ENCODE measurements at regions not wholly inside any gene's neighbourhood (a gene's known extent, or its start where the extent isn't known, plus 50 kb on each side); places are given as distances from the start of the nearest gene placed in this dataset.

- DNase-seq (ENCODE audit: low read depth, low spot score) = no peak
- in situ Hi-C loops (cut with HindIII; ENCODE audit: low pct_unique_long_range_greater_than_20kb, low sequenced_read_pairs) = no loop called here
These were observed 1266.0 kb downstream of the BRD1 start for GRCh38 chr22:48561676-48562075.

GRCh38 chr22:48560836-48561235 lies 1266.8 kb downstream of the BRD1 start:
- DNase-seq (ENCODE audit: low read depth, low spot score) = no peak
- in situ Hi-C loops (cut with HindIII; ENCODE audit: low pct_unique_long_range_greater_than_20kb, low sequenced_read_pairs) = no loop called here

GRCh38 chr22:48560389-48560751 lies 1267.3 kb downstream of the BRD1 start:
- DNase-seq (ENCODE audit: low read depth, low spot score) = no peak
- in situ Hi-C loops (cut with HindIII; ENCODE audit: low pct_unique_long_range_greater_than_20kb, low sequenced_read_pairs) = no loop called here

- in situ Hi-C loops (cut with HindIII; ENCODE audit: low pct_unique_long_range_greater_than_20kb, low sequenced_read_pairs) = no loop called here
These were observed 1267.9 kb downstream of the BRD1 start for GRCh38 chr22:48559647-48560388.

GRCh38 chr22:48558606-48559402 lies 1268.9 kb downstream of the BRD1 start:
- in situ Hi-C loops (cut with HindIII; ENCODE audit: low pct_unique_long_range_greater_than_20kb, low sequenced_read_pairs) = no loop called here
- no peak for DNase-seq (ENCODE audit: low read depth, low spot score)

More at GRCh38 chr22:48559647-48560388, 1267.9 kb downstream of the BRD1 start:
- no peak for DNase-seq (ENCODE audit: low read depth, low spot score)

- in situ Hi-C loops (cut with HindIII; ENCODE audit: low pct_unique_long_range_greater_than_20kb, low sequenced_read_pairs) = no loop called here
- DNase-seq (ENCODE audit: low read depth, low spot score) = no peak
These were observed 1269.7 kb downstream of the BRD1 start for GRCh38 chr22:48558016-48558415.

- in situ Hi-C loops (cut with HindIII; ENCODE audit: low pct_unique_long_range_greater_than_20kb, low sequenced_read_pairs) = no loop called here
These were observed 1270.2 kb downstream of the BRD1 start for GRCh38 chr22:48557473-48557872.

GRCh38 chr22:48556751-48557150 lies 1270.9 kb downstream of the BRD1 start:
- in situ Hi-C loops (cut with HindIII; ENCODE audit: low pct_unique_long_range_greater_than_20kb, low sequenced_read_pairs) = no loop called here
- no peak for DNase-seq (ENCODE audit: low read depth, low spot score)

More at GRCh38 chr22:48557473-48557872, 1270.2 kb downstream of the BRD1 start:
- no peak for DNase-seq (ENCODE audit: low read depth, low spot score)

GRCh38 chr22:48556222-48556621 lies 1271.5 kb downstream of the BRD1 start:
- in situ Hi-C loops (cut with HindIII; ENCODE audit: low pct_unique_long_range_greater_than_20kb, low sequenced_read_pairs) = no loop called here
- no peak for DNase-seq (ENCODE audit: low read depth, low spot score)

- in situ Hi-C loops (cut with HindIII; ENCODE audit: low pct_unique_long_range_greater_than_20kb, low sequenced_read_pairs) = no loop called here
- no peak for DNase-seq (ENCODE audit: low read depth, low spot score)
These were observed 1272.1 kb downstream of the BRD1 start for GRCh38 chr22:48555606-48556005.

GRCh38 chr22:48554893-48555572 lies 1272.6 kb downstream of the BRD1 start:
- peak; percentile 58 for DNase-seq (ENCODE audit: low read depth, low spot score)
- in situ Hi-C loops (cut with HindIII; ENCODE audit: low pct_unique_long_range_greater_than_20kb, low sequenced_read_pairs) = no loop called here

GRCh38 chr22:48553694-48554308 lies 1273.9 kb downstream of the BRD1 start:
- in situ Hi-C loops (cut with HindIII; ENCODE audit: low pct_unique_long_range_greater_than_20kb, low sequenced_read_pairs) = no loop called here
- DNase-seq (ENCODE audit: low read depth, low spot score) = no peak

GRCh38 chr22:48553119-48553518 lies 1274.6 kb downstream of the BRD1 start:
- no peak for DNase-seq (ENCODE audit: low read depth, low spot score)
- in situ Hi-C loops (cut with HindIII; ENCODE audit: low pct_unique_long_range_greater_than_20kb, low sequenced_read_pairs) = no loop called here

- no peak for DNase-seq (ENCODE audit: low read depth, low spot score)
- in situ Hi-C loops (cut with HindIII; ENCODE audit: low pct_unique_long_range_greater_than_20kb, low sequenced_read_pairs) = no loop called here
These were observed 1275.9 kb downstream of the BRD1 start for GRCh38 chr22:48551716-48552268.

GRCh38 chr22:48551061-48551460 lies 1276.6 kb downstream of the BRD1 start:
- in situ Hi-C loops (cut with HindIII; ENCODE audit: low pct_unique_long_range_greater_than_20kb, low sequenced_read_pairs) = no loop called here
- DNase-seq (ENCODE audit: low read depth, low spot score) = no peak

- no peak for DNase-seq (ENCODE audit: low read depth, low spot score)
- in situ Hi-C loops (cut with HindIII; ENCODE audit: low pct_unique_long_range_greater_than_20kb, low sequenced_read_pairs) = no loop called here
These were observed 1279.3 kb downstream of the BRD1 start for GRCh38 chr22:48548391-48548790.

GRCh38 chr22:48547971-48548370 lies 1279.7 kb downstream of the BRD1 start:
- in situ Hi-C loops (cut with HindIII; ENCODE audit: low pct_unique_long_range_greater_than_20kb, low sequenced_read_pairs) = no loop called here
- no peak for DNase-seq (ENCODE audit: low read depth, low spot score)

All from SK-MEL-5 (cell line).